Middle frontal gyrus (tissue), 1 donor: ENCODE measurements at regions not wholly inside any gene's neighbourhood (a gene's known extent, or its start where the extent isn't known, plus 50 kb on each side); places are given as distances from the start of the nearest gene placed in this dataset.

Experiments
- DNase-seq: peaks from one replicate; pipeline ENCODE4 v3.0.0-alpha.2; 2015; ENCODE audit warnings: low spot score; ENCODE audit errors: extremely low spot score

GRCh38 chr17:68665373-68665772 is 64.2 kb upstream of the FAM20A start:
- DNase-seq: no peak

- DNase-seq: no peak
Measured at GRCh38 chr17:68662479-68662878, 61.3 kb upstream of the FAM20A start.

- DNase-seq: no peak
Measured at GRCh38 chr17:68662037-68662432, 60.9 kb upstream of the FAM20A start.

GRCh38 chr17:68661265-68662036 is 60.3 kb upstream of the FAM20A start:
- DNase-seq: no peak

- DNase-seq: no peak
Measured at GRCh38 chr17:68660302-68660701, 59.1 kb upstream of the FAM20A start.

GRCh38 chr17:68658999-68659780 is 58.0 kb upstream of the FAM20A start:
- DNase-seq: no peak

GRCh38 chr17:68657576-68657975 is 56.4 kb upstream of the FAM20A start:
- no peak for DNase-seq

GRCh38 chr17:68657166-68657565 is 56.0 kb upstream of the FAM20A start:
- no peak for DNase-seq

GRCh38 chr17:68656666-68657065 is 55.5 kb upstream of the FAM20A start:
- no peak for DNase-seq
